ENCODE measurements at regions not wholly inside any gene's neighbourhood (a gene's known extent, or its start where the extent isn't known, plus 50 kb on each side); places are given as distances from the start of the nearest gene placed in this dataset.

GRCh38 chr12:17778242-17778641, 311.8 kb downstream of the RERGL start:
- DNase-seq (ENCODE audit: low spot score in 2 of 2) = no peak
- Histone ChIP-seq H3K9me3 (no peaks in the 10 kb centered on the region), H3K27ac (no peak overlapping the region), H3K36me3 (no peaks in the 10 kb centered on the region), H3K27me3 (no peaks in the 10 kb centered on the region), H3K4me1 (no peaks in the 10 kb centered on the region), H3K4me3 (no peak overlapping the region)
- intact Hi-C loops (cut with DNase I; ENCODE audit: low total_unique reads) = no loop called here
- TF ChIP-seq POLR2AphosphoS5 (IDR thresholded peaks at IDR 0.05) (no peak), CTCF (IDR thresholded peaks at IDR 0.05) (no peak), POLR2A (IDR thresholded peaks at IDR 0.05) (no peak)

DNA sequence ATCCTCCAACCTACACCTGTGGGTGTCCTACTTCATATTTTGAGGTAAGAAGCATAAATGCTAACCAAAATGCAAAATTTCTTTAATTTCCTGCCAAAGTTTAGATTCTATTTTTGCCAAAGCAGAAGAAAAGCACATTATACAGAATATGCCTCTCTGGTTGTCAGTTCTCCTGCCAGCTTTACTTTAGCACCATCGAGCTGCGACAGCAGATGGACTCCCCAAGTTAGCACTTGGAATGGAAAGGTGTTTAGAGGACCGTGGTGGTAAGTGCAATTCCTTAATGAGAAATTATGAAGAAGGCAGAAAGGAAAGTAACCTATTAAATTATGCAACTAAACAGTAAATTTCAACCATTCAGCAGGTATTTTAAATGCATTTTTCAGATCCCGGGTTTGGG, 326.6 kb downstream of the RERGL start:
- no peaks in the 10 kb centered on the region for H3K27me3 ChIP-seq
- TF ChIP-seq CTCF (IDR thresholded peaks at IDR 0.05) = no peak
- TF ChIP-seq POLR2A (IDR thresholded peaks at IDR 0.05) = no peak
- TF ChIP-seq POLR2AphosphoS5 (IDR thresholded peaks at IDR 0.05) = no peak
- H3K4me1 ChIP-seq = no peaks in the 10 kb centered on the region
- no peak overlapping the region for H3K4me3 ChIP-seq
- no peaks in the 10 kb centered on the region for H3K36me3 ChIP-seq
- peaks cover 0 to 4% of the 10 kb centered on the region in 2 donors for H3K9me3 ChIP-seq
- DNase-seq (ENCODE audit: low spot score in 2 of 2) = no peak
- H3K27ac ChIP-seq = no peak overlapping the region
- intact Hi-C loops (cut with DNase I; ENCODE audit: low total_unique reads) = no loop called here

GRCh38 chr12:17759982-17760381, 330.0 kb downstream of the RERGL start:
- H3K36me3 ChIP-seq = no peaks in the 10 kb centered on the region
- no peak overlapping the region for H3K4me3 ChIP-seq
- peaks cover 4 to 5% of the 10 kb centered on the region in 2 donors for H3K9me3 ChIP-seq
- intact Hi-C loops (cut with DNase I; ENCODE audit: low total_unique reads) = no loop called here
- TF ChIP-seq CTCF (IDR thresholded peaks at IDR 0.05) (no peak), POLR2A (IDR thresholded peaks at IDR 0.05) (no peak), POLR2AphosphoS5 (IDR thresholded peaks at IDR 0.05) (no peak)
- no peak overlapping the region for H3K27ac ChIP-seq
- no peaks in the 10 kb centered on the region for H3K4me1 ChIP-seq
- no peak for DNase-seq (ENCODE audit: low spot score in 2 of 2)
- H3K27me3 ChIP-seq = no peaks in the 10 kb centered on the region
